Lung (tissue), 11 donors: ENCODE measurements at regions not wholly inside any gene's neighbourhood (a gene's known extent, or its start where the extent isn't known, plus 50 kb on each side); places are given as distances from the start of the nearest gene placed in this dataset.

Experiments
- ATAC-seq: fragments of 200-7000 bp; cut with Tn5 transposase; one replicate; pipeline ENCODE4 v1.9.1; 2020; ENCODE audit warnings: moderate number of reproducible peaks; ENCODE audit not compliant: insufficient read depth, low FRiP score
- DNase-seq, 3 donors: peaks; one replicate each; pipeline ENCODE4 v3.0.0-alpha.2; 2013 to 2017
- H3K27ac ChIP-seq, 2 donors: one replicate each; pipeline ENCODE4 v1.5.1; 2013; ENCODE audit warnings: mild to moderate bottlenecking in 2 of 2, moderate library complexity in 2 of 2, control low read depth in 1 of 2, inconsistent platforms in 1 of 2, low read depth in 1 of 2, low read length in 1 of 2
- H3K27me3 ChIP-seq, 3 donors: one replicate each; pipeline ENCODE4 v1.5.1; 2013; ENCODE audit warnings: low read length in 2 of 3; ENCODE audit not compliant: control insufficient read depth in 3 of 3, insufficient read depth in 3 of 3
- H3K36me3 ChIP-seq, 4 donors: one replicate each; pipeline ENCODE4 v1.5.1; 2013; ENCODE audit warnings: low read length in 4 of 4, mild to moderate bottlenecking in 1 of 4, moderate library complexity in 1 of 4; ENCODE audit not compliant: control insufficient read depth in 4 of 4, insufficient read depth in 4 of 4
- H3K4me1 ChIP-seq, 5 donors: one replicate each; pipeline ENCODE4 v1.5.1; 2013; ENCODE audit warnings: low read length in 5 of 5, mild to moderate bottlenecking in 2 of 5, moderate library complexity in 1 of 5; ENCODE audit not compliant: control insufficient read depth in 5 of 5, insufficient read depth in 5 of 5
- H3K4me3 ChIP-seq: one replicate; pipeline ENCODE4 v1.5.1; 2013; ENCODE audit warnings: mild to moderate bottlenecking, control low read depth, moderate library complexity
- H3K9ac ChIP-seq, 2 donors: one replicate each; pipeline ENCODE4 v1.5.1; 2013; ENCODE audit warnings: low read length in 2 of 2, control low read depth in 1 of 2; ENCODE audit not compliant: insufficient read depth in 1 of 2
- H3K9me3 ChIP-seq, 4 donors: one replicate each; pipeline ENCODE4 v1.5.1; 2013; ENCODE audit warnings: low read length in 3 of 4, mild to moderate bottlenecking in 1 of 4, moderate library complexity in 1 of 4; ENCODE audit not compliant: control insufficient read depth in 4 of 4, insufficient read depth in 3 of 4
- WGBS, 2 donors: extraction: QIAGEN DNeasy Blood & Tissue Kit; methylation state at CpG; one replicate each; pipeline ENCODE4 v1.1.7; 2013; 5-methylcytosine and 5-hydroxymethylcytosine counted together
- TF ChIP-seq, protein P1 (sequence below): IDR thresholded peaks from 2 replicates; pipeline ENCODE4 v1.5.1; 2012; ENCODE audit warnings: mild to moderate bottlenecking; ENCODE audit errors: control extremely low read depth, extremely low read depth
- donor health status: control.
- donor health status: control.
- donor health status: Bipolar disorder and iron deficiency.
- donor health status: healthy.
- donor health status: DM: yes; HTN: yes; CAD: no.

DNA sequence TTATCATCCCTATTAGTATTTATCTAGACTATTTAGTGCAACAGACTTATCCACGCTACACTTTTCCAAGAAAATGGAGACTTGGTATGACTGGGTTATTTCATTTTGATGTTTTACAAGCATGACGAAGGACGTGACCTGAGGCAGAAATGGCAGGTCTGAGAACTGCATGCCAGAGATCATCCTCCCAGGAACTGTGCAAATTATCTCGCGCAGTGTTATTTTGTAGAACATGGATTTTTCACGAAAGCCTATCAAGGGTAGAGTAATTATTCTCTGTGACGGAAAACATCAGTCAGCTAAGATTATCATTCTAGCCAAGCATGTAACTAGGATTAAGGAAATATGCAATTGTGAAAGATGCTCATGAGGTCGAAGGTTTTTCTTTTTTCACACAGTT lies 361.5 kb upstream of the AJAP1 start:
- WGBS, 2 donors, result 81 to 87% methylated on average over 8 of the region's 8 CpGs
- Histone ChIP-seq H3K27me3 (no peaks in the 10 kb centered on the region), H3K9ac (no peak overlapping the region), H3K36me3 (no peaks in the 10 kb centered on the region), H3K4me3 (no peak overlapping the region), H3K27ac (no peak overlapping the region), H3K9me3 (peaks cover 0 to 2% (median 0%) of the 10 kb centered on the region in 4 donors), H3K4me1 (no peaks in the 10 kb centered on the region)
- ATAC-seq, result no peak
- TF ChIP-seq, protein P1, sequence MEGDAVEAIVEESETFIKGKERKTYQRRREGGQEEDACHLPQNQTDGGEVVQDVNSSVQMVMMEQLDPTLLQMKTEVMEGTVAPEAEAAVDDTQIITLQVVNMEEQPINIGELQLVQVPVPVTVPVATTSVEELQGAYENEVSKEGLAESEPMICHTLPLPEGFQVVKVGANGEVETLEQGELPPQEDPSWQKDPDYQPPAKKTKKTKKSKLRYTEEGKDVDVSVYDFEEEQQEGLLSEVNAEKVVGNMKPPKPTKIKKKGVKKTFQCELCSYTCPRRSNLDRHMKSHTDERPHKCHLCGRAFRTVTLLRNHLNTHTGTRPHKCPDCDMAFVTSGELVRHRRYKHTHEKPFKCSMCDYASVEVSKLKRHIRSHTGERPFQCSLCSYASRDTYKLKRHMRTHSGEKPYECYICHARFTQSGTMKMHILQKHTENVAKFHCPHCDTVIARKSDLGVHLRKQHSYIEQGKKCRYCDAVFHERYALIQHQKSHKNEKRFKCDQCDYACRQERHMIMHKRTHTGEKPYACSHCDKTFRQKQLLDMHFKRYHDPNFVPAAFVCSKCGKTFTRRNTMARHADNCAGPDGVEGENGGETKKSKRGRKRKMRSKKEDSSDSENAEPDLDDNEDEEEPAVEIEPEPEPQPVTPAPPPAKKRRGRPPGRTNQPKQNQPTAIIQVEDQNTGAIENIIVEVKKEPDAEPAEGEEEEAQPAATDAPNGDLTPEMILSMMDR, result no peak
- DNase-seq, result no peak

GRCh38 chr1:4298361-4299083 lies 355.9 kb upstream of the AJAP1 start:
- no peaks in the 10 kb centered on the region for H3K36me3 ChIP-seq
- peaks cover 0 to 9% (median 0%) of the 10 kb centered on the region in 4 donors for H3K9me3 ChIP-seq
- H3K27me3 ChIP-seq, result no peaks in the 10 kb centered on the region
- no peak overlapping the region for H3K4me3 ChIP-seq
- TF ChIP-seq, protein P1, result no peak
- no peak for ATAC-seq
- WGBS, 2 donors, result 71 to 84% methylated on average over 12 of the region's 12 CpGs
- H3K27ac ChIP-seq, result no peak overlapping the region
- H3K4me1 ChIP-seq, result no peaks in the 10 kb centered on the region
- no peak for DNase-seq
- H3K9ac ChIP-seq, result no peak overlapping the region

DNA sequence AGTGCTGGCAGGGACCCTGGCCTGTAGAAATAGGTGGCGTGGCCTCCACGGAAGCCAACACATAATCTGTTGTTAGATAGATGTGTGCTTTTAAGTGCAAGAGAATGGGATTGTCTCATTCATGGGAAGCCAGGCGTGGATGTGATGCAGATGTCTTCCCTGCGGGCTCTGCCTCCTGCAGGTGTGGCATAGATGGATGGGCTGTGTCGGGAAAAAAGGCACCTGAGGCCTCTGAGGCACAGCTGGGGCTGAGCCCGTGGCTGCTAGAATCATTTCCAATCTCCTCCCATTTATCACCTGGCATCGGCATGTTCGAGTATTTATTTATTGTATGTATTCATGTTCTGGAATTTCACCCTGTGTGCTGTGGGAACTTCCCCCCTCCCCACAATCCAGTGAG lies 353.4 kb upstream of the AJAP1 start:
- no peak for ATAC-seq
- WGBS, 2 donors, result 48 to 71% methylated on average over 8 of the region's 8 CpGs
- no peaks in the 10 kb centered on the region for H3K4me1 ChIP-seq
- H3K27ac ChIP-seq, result no peak overlapping the region
- H3K4me3 ChIP-seq, result no peak overlapping the region
- no peak for DNase-seq
- H3K9ac ChIP-seq, result no peak overlapping the region
- H3K9me3 ChIP-seq, result peaks cover 0 to 9% (median 0%) of the 10 kb centered on the region in 4 donors
- no peaks in the 10 kb centered on the region for H3K27me3 ChIP-seq
- TF ChIP-seq, protein P1, result no peak
- H3K36me3 ChIP-seq, result no peaks in the 10 kb centered on the region

DNA sequence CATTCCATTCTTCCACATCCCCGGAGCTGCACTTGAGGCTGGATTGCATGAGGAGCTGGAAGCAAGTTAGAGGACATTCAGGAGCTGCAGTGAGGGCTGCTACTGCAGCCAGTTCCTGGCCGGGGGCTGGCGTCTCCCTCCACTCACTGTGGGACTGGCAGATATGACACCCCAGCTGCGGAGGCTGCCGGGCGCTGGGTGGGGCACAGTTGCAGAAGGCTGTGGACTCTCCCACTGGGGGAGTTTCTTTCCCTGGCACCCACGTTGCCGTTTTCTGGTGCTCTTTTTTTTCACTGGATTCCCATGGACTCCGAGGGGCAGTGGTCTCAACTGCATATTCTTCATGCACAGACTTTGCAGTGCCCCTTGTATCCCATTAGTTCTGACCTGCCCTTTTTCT lies 351.1 kb upstream of the AJAP1 start:
- H3K4me3 ChIP-seq, result no peak overlapping the region
- peaks cover 0 to 9% (median 0%) of the 10 kb centered on the region in 4 donors for H3K9me3 ChIP-seq
- no peaks in the 10 kb centered on the region for H3K27me3 ChIP-seq
- TF ChIP-seq, protein P1, result no peak
- no peak for DNase-seq
- H3K27ac ChIP-seq, result no peak overlapping the region
- no peaks in the 10 kb centered on the region for H3K36me3 ChIP-seq
- no peak overlapping the region for H3K9ac ChIP-seq
- H3K4me1 ChIP-seq, result no peaks in the 10 kb centered on the region
- ATAC-seq, result no peak
- whole genome bisulfite sequencing, 2 donors, result 82 to 93% methylated on average over 9 of the region's 9 CpGs
